Heart left ventricle (tissue), 13 donors: ENCODE measurements at regions not wholly inside any gene's neighbourhood (a gene's known extent, or its start where the extent isn't known, plus 50 kb on each side); places are given as distances from the start of the nearest gene placed in this dataset.

Experiments used
- POLR2A ChIP-seq, 2 donors: fragments of 450-650 bp; IDR thresholded peaks; one replicate each; pipeline ENCODE4 v1.6.1; 2017; ENCODE audit warnings: antibody characterized with exemption in 2 of 2, mild to moderate bottlenecking in 2 of 2, moderate library complexity in 2 of 2
- TF ChIP-seq, protein P1 (sequence below), 12 donors: fragments of 200-600 bp; sonication (generic) in 4 of 12; IDR thresholded peaks; one replicate each; pipeline versions ENCODE4 v1.5.0 to v1.8.0; 2018 to 2022; ENCODE audit warnings: antibody characterized with exemption in 12 of 12, mild to moderate bottlenecking in 5 of 12
- donor health status: ischemic (EF 13 %, LVEDD 7.1; RV severe dilation, severe dysfunction).
- donor health status: DM: no; HTN: yes; CAD: no.
- donor health status: DM: no; HTN: no; CAD: no.
- donor health status: ischemic (EF 25% LVEDD 6.9; RV normal size, moderate dysfunction).
- donor health status: ischemic (EF 25% LVEDD 5.7; RV mildly dilated, moderate dysfunction).
- donor health status: ischemic (EF 35%, LVEDD 5.7; RV mildly dilated, moderate dysfunction).
- donor health status: nonischemic (EF 11% LVEDD 7.7; RV severe dilation, severe dysfunction).
- donor health status: DM: yes; HTN: yes; CAD: no.
- donor health status: PGD.
- donor health status: ischemic (EF 29% LVEDD 5.4; RV normal size, mild dysfunction).
- donor health status: nonischemic (EF 23%, LVEDD 6.1; RV moderate dilation, normal function).

DNA sequence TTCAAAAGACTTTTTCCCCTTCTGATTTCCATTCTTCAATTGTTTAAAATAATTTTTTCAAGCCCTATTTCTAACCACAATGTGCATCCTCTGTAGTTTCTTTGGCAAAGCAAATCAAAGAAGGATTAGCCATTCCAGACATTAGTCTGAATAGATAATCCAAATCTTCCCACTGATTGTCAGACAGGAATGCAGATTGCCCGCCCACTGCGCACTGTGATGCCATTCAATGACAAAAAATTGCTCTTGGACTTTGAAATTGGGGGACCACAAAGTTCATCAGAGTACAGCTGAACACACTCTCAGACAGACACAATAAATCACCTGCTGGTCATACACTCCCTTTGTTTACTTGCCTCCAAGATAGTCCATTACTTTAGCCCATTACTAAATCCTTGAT lies 216.5 kb upstream of the DKK2 start:
- TF ChIP-seq, protein P1, sequence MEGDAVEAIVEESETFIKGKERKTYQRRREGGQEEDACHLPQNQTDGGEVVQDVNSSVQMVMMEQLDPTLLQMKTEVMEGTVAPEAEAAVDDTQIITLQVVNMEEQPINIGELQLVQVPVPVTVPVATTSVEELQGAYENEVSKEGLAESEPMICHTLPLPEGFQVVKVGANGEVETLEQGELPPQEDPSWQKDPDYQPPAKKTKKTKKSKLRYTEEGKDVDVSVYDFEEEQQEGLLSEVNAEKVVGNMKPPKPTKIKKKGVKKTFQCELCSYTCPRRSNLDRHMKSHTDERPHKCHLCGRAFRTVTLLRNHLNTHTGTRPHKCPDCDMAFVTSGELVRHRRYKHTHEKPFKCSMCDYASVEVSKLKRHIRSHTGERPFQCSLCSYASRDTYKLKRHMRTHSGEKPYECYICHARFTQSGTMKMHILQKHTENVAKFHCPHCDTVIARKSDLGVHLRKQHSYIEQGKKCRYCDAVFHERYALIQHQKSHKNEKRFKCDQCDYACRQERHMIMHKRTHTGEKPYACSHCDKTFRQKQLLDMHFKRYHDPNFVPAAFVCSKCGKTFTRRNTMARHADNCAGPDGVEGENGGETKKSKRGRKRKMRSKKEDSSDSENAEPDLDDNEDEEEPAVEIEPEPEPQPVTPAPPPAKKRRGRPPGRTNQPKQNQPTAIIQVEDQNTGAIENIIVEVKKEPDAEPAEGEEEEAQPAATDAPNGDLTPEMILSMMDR (IDR thresholded peaks at IDR 0.05) = no peak
- TF ChIP-seq POLR2A (IDR thresholded peaks at IDR 0.05) = no peak
